Mesothelial cell of epicardium (in vitro differentiated cells): ENCODE measurements at regions not wholly inside any gene's neighbourhood (a gene's known extent, or its start where the extent isn't known, plus 50 kb on each side); places are given as distances from the start of the nearest gene placed in this dataset.

Source experiments
- DNase-seq, 2 experiments: peaks; one replicate each; pipeline ENCODE4 v3.0.0; 2021; ENCODE audit warnings: low spot score in 2 of 2; ENCODE audit not compliant: unreplicated experiment in 2 of 2
- H3K27ac Mint-ChIP-seq: 2 replicates; pipeline ENCODE4 v1.8.0; 2021; ENCODE audit warnings: mixed read lengths
- H3K27me3 Mint-ChIP-seq: 2 replicates; pipeline ENCODE4 v1.8.0; 2021; ENCODE audit warnings: low read depth, mixed read lengths
- H3K36me3 Mint-ChIP-seq: 2 replicates; pipeline ENCODE4 v1.8.0; 2021; ENCODE audit warnings: mixed read lengths
- H3K4me1 Mint-ChIP-seq: 2 replicates; pipeline ENCODE4 v1.8.0; 2021; ENCODE audit warnings: mixed read lengths
- H3K4me3 Mint-ChIP-seq: 2 replicates; pipeline ENCODE4 v1.8.0; 2021; ENCODE audit warnings: mild to moderate bottlenecking, moderate library complexity, mixed read lengths
- H3K9me3 Mint-ChIP-seq: 2 replicates; pipeline ENCODE4 v1.8.0; 2021; ENCODE audit warnings: mixed read lengths
- TF ChIP-seq, protein P1 (sequence below): fragments of 200-600 bp; sonication (generic); IDR thresholded peaks from one replicate; pipeline ENCODE4 v1.5.0; 2021; ENCODE audit warnings: antibody characterized with exemption; ENCODE audit not compliant: unreplicated experiment

DNA sequence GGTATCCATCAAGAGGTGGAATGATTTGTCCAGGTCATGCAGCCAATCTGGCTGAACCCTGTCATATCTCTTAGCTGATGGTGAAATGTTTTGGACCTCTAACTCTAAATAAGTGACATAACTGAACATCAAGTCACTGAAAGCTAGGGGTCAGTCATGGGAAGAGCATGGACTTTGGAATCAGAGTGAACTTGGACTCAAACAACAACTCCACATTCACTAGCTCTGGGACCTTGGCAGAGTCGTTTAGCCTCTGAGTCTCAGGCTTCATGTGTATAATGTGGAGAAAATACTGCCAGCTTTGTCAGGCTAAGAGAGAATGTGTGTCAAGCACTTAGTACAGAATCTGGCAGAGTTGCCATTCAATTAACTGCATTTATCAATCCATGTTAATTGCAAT is 557.8 kb upstream of the CFAP20DC start:
- H3K27me3 Mint-ChIP-seq: peaks cover 1% of the 10 kb centered on the region
- no peak overlapping the region for H3K27ac Mint-ChIP-seq
- TF ChIP-seq, protein P1, sequence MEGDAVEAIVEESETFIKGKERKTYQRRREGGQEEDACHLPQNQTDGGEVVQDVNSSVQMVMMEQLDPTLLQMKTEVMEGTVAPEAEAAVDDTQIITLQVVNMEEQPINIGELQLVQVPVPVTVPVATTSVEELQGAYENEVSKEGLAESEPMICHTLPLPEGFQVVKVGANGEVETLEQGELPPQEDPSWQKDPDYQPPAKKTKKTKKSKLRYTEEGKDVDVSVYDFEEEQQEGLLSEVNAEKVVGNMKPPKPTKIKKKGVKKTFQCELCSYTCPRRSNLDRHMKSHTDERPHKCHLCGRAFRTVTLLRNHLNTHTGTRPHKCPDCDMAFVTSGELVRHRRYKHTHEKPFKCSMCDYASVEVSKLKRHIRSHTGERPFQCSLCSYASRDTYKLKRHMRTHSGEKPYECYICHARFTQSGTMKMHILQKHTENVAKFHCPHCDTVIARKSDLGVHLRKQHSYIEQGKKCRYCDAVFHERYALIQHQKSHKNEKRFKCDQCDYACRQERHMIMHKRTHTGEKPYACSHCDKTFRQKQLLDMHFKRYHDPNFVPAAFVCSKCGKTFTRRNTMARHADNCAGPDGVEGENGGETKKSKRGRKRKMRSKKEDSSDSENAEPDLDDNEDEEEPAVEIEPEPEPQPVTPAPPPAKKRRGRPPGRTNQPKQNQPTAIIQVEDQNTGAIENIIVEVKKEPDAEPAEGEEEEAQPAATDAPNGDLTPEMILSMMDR: no peak
- no peak for DNase-seq
- H3K4me3 Mint-ChIP-seq: no peak overlapping the region
- H3K4me1 Mint-ChIP-seq: peaks cover 6% of the 10 kb centered on the region
- no peaks in the 10 kb centered on the region for H3K9me3 Mint-ChIP-seq
- no peaks in the 10 kb centered on the region for H3K36me3 Mint-ChIP-seq

DNA sequence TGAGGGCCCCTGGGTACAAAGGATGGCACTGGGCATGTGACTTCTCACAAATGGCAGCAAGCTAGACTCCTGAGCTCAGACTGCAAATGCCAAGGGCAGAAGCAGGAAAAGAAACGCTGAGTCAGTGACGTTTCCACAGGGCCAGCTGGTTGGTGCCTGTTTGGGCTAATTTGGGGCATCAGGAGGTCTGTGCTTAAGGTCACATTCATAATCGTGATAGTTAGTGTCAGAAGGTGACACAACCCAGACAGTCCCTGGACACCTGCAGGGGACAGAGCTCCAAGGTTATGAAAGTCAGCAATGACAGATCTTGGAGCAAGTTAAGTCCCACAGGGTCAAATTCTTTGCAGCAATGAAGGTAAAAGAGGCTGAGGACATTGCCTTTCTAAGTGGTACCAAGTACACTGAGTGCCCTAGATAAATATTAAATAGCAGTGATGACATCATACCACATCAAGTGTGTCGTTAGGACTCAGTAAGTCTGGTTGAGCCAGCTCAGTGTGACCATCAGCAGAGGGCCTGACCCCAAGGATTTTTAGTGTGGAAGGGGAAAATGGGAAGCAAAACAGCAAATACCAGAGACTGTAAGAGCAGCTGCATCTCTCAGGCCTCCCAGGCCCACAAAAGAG is 556.9 kb upstream of the CFAP20DC start:
- DNase-seq: no peak
- Mint-ChIP-seq H3K36me3 (no peaks in the 10 kb centered on the region), H3K27ac (no peak overlapping the region), H3K27me3 (peaks cover 3% of the 10 kb centered on the region), H3K4me3 (no peak overlapping the region), H3K4me1 (peaks cover 6% of the 10 kb centered on the region), H3K9me3 (no peaks in the 10 kb centered on the region)
- TF ChIP-seq, protein P1: no peak

- no peak overlapping the region for H3K4me3 Mint-ChIP-seq
- peaks cover 4% of the 10 kb centered on the region for H3K4me1 Mint-ChIP-seq
- no peak overlapping the region for H3K27ac Mint-ChIP-seq
- no peaks in the 10 kb centered on the region for H3K36me3 Mint-ChIP-seq
- TF ChIP-seq, protein P1: no peak
- H3K27me3 Mint-ChIP-seq: peaks cover 3% of the 10 kb centered on the region
- no peaks in the 10 kb centered on the region for H3K9me3 Mint-ChIP-seq
- no peak for DNase-seq
Measured at GRCh38 chr3:59605944-59606534, 556.2 kb upstream of the CFAP20DC start.

DNA sequence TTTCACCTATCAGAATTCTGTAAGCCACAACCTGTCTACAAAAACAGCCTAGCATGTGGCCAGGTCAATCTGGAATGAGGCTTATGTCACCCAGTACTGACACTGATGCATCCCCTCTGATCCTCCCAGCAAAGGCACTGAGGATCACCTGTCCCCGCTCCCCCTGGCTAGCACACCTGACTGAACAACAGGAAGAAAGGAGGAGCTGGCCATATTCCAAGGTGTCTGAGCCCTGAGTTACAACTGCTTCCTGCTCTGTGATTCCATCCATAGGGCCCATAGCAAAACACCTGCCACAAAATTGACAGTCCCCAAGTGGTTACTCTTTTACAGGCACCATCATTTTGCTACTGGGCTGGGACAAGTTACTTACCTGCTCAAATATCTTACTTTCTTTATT is 555.5 kb upstream of the CFAP20DC start:
- H3K36me3 Mint-ChIP-seq: no peaks in the 10 kb centered on the region
- TF ChIP-seq, protein P1: no peak
- peaks cover 3% of the 10 kb centered on the region for H3K4me1 Mint-ChIP-seq
- peaks cover 3% of the 10 kb centered on the region for H3K27me3 Mint-ChIP-seq
- H3K4me3 Mint-ChIP-seq: no peak overlapping the region
- no peaks in the 10 kb centered on the region for H3K9me3 Mint-ChIP-seq
- no peak for DNase-seq
- no peak overlapping the region for H3K27ac Mint-ChIP-seq

GRCh38 chr3:59601486-59601885 is 551.7 kb upstream of the CFAP20DC start:
- TF ChIP-seq, protein P1: no peak
- peaks cover 3% of the 10 kb centered on the region for H3K27me3 Mint-ChIP-seq
- no peaks in the 10 kb centered on the region for H3K9me3 Mint-ChIP-seq
- no peak for DNase-seq
- no peaks in the 10 kb centered on the region for H3K36me3 Mint-ChIP-seq
- no peak overlapping the region for H3K4me3 Mint-ChIP-seq
- H3K4me1 Mint-ChIP-seq: peaks cover 3% of the 10 kb centered on the region
- no peak overlapping the region for H3K27ac Mint-ChIP-seq
